ENCODE measurements at regions not wholly inside any gene's neighbourhood (a gene's known extent, or its start where the extent isn't known, plus 50 kb on each side); places are given as distances from the start of the nearest gene placed in this dataset.

- TF ChIP-seq, protein P1, sequence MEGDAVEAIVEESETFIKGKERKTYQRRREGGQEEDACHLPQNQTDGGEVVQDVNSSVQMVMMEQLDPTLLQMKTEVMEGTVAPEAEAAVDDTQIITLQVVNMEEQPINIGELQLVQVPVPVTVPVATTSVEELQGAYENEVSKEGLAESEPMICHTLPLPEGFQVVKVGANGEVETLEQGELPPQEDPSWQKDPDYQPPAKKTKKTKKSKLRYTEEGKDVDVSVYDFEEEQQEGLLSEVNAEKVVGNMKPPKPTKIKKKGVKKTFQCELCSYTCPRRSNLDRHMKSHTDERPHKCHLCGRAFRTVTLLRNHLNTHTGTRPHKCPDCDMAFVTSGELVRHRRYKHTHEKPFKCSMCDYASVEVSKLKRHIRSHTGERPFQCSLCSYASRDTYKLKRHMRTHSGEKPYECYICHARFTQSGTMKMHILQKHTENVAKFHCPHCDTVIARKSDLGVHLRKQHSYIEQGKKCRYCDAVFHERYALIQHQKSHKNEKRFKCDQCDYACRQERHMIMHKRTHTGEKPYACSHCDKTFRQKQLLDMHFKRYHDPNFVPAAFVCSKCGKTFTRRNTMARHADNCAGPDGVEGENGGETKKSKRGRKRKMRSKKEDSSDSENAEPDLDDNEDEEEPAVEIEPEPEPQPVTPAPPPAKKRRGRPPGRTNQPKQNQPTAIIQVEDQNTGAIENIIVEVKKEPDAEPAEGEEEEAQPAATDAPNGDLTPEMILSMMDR (IDR thresholded peaks at IDR 0.05): no peak
- TF ChIP-seq POLR2A (IDR thresholded peaks at IDR 0.05): no peak
Measured at GRCh38 chr4:60389633-60390032, 810.5 kb upstream of the ADGRL3 start.

All from testis (tissue), 2 donors.